ENCODE measurements at regions not wholly inside any gene's neighbourhood (a gene's known extent, or its start where the extent isn't known, plus 50 kb on each side); places are given as distances from the start of the nearest gene placed in this dataset.

- DNase-seq (ENCODE audit: low read depth, low spot score) = no peak
- TF ChIP-seq, protein P1, sequence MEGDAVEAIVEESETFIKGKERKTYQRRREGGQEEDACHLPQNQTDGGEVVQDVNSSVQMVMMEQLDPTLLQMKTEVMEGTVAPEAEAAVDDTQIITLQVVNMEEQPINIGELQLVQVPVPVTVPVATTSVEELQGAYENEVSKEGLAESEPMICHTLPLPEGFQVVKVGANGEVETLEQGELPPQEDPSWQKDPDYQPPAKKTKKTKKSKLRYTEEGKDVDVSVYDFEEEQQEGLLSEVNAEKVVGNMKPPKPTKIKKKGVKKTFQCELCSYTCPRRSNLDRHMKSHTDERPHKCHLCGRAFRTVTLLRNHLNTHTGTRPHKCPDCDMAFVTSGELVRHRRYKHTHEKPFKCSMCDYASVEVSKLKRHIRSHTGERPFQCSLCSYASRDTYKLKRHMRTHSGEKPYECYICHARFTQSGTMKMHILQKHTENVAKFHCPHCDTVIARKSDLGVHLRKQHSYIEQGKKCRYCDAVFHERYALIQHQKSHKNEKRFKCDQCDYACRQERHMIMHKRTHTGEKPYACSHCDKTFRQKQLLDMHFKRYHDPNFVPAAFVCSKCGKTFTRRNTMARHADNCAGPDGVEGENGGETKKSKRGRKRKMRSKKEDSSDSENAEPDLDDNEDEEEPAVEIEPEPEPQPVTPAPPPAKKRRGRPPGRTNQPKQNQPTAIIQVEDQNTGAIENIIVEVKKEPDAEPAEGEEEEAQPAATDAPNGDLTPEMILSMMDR (IDR thresholded peaks at IDR 0.05; ENCODE audit: low read depth, low read length) = no peak
- in situ Hi-C loops (cut with HindIII; ENCODE audit: low sequenced_read_pairs) = no loop called here
- H3K4me3 ChIP-seq (ENCODE audit: low read depth, low read length) = no peak overlapping the region
Observed at GRCh38 chr9:107213080-107213479, 70.0 kb upstream of the RAD23B start.

- TF ChIP-seq, protein P1 (IDR thresholded peaks at IDR 0.05; ENCODE audit: low read depth, low read length) = no peak
- DNase-seq (ENCODE audit: low read depth, low spot score) = peak; percentile 94
- in situ Hi-C loops (cut with HindIII; ENCODE audit: low sequenced_read_pairs) = no loop called here
- no peak overlapping the region for H3K4me3 ChIP-seq (ENCODE audit: low read depth, low read length)
Observed at GRCh38 chr9:107213561-107214028, 69.5 kb upstream of the RAD23B start.

- TF ChIP-seq, protein P1 (IDR thresholded peaks at IDR 0.05; ENCODE audit: low read depth, low read length) = no peak
- in situ Hi-C loops (cut with HindIII; ENCODE audit: low sequenced_read_pairs) = no loop called here
- DNase-seq (ENCODE audit: low read depth, low spot score) = no peak
- H3K4me3 ChIP-seq (ENCODE audit: low read depth, low read length) = no peak overlapping the region
Observed at GRCh38 chr9:107214381-107214780, 68.7 kb upstream of the RAD23B start.

DNA sequence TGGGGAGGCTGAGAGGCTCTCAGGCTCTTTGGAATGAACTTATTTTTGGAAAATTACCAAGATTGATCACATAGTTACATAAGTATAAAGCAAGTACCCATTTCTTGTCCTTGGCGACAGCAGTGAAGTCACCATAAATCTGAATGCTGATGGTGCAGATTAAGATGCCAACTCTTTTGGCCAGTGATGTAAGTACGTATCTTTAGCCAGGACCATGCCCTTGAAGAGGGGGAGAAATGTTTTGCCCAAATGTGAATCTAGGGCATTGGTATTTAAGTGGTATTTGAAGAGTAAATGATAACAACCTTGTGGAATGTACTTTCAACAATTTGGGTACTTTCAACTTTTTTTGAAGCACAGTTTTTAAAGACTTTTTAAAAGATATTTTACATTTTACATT lies 68.2 kb upstream of the RAD23B start:
- TF ChIP-seq, protein P1 (IDR thresholded peaks at IDR 0.05; ENCODE audit: low read depth, low read length) = no peak
- DNase-seq (ENCODE audit: low read depth, low spot score) = peak; percentile 35
- no peak overlapping the region for H3K4me3 ChIP-seq (ENCODE audit: low read depth, low read length)
- in situ Hi-C loops (cut with HindIII; ENCODE audit: low sequenced_read_pairs) = no loop called here

DNA sequence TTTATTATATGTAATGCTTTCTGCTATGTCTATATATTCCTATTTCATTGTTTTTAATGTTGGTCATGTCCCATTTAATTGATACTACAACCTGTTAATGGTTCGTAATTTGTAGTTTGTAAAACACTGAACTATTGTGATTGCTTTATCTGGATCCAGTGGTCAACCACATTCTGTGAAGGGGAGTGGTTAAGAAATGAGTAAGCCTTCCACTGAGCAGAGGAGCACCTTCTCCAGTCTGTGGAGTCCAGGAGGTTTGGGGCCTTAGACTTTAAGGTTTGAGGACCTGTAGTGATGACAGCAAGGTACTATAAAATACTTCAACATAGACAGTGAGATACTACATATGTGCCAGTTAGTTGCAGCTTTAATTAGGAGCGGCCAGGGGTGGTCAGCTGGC lies 67.7 kb upstream of the RAD23B start:
- TF ChIP-seq, protein P1 (IDR thresholded peaks at IDR 0.05; ENCODE audit: low read depth, low read length) = no peak
- in situ Hi-C loops (cut with HindIII; ENCODE audit: low sequenced_read_pairs) = no loop called here
- DNase-seq (ENCODE audit: low read depth, low spot score) = peak; percentile 70
- no peak overlapping the region for H3K4me3 ChIP-seq (ENCODE audit: low read depth, low read length)

DNA sequence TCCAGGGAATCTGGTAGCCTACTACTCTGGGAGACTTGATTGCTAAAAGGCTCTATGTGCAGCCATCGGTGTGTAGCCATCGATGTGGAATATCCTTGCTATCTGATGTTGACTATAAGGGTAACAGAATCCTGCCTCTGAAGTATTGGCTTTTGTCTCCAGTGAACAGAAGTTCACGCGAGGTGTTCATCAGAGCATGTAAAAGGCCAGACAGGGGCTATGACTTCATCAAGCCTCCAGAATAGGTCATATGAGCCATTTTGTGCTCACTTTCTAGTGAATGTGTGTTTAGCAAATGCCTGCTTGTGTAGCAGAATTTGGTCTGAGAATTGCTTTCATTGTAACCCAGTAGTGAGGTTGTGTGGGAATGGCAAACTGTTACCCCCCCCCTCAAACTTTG lies 66.8 kb upstream of the RAD23B start:
- in situ Hi-C loops (cut with HindIII; ENCODE audit: low sequenced_read_pairs) = no loop called here
- no peak for DNase-seq (ENCODE audit: low read depth, low spot score)
- H3K4me3 ChIP-seq (ENCODE audit: low read depth, low read length) = no peak overlapping the region
- TF ChIP-seq, protein P1 (IDR thresholded peaks at IDR 0.05; ENCODE audit: low read depth, low read length) = no peak
